Hepatocyte (in vitro differentiated cells): ENCODE measurements at regions not wholly inside any gene's neighbourhood (a gene's known extent, or its start where the extent isn't known, plus 50 kb on each side); places are given as distances from the start of the nearest gene placed in this dataset.

Experiments used
- EZH2 ChIP-seq: fragments of 200-600 bp; sonication (generic); IDR thresholded peaks from 2 replicates; pipeline ENCODE4 v1.6.1; 2016; ENCODE audit warnings: antibody characterized with exemption, mild to moderate bottlenecking, borderline replicate concordance
- EZH2phosphoT487 ChIP-seq: fragments of 200-600 bp; sonication (generic); IDR thresholded peaks from one replicate; pipeline ENCODE4 v1.6.1; 2018; ENCODE audit warnings: antibody characterized with exemption, mild to moderate bottlenecking, low read depth, moderate library complexity; ENCODE audit not compliant: unreplicated experiment, severe bottlenecking
- TF ChIP-seq, protein P1 (sequence below): fragments of 200-600 bp; sonication (generic); IDR thresholded peaks from 2 replicates; pipeline ENCODE4 v1.5.1; 2016; ENCODE audit warnings: antibody characterized with exemption, mild to moderate bottlenecking; ENCODE audit not compliant: poor library complexity

DNA sequence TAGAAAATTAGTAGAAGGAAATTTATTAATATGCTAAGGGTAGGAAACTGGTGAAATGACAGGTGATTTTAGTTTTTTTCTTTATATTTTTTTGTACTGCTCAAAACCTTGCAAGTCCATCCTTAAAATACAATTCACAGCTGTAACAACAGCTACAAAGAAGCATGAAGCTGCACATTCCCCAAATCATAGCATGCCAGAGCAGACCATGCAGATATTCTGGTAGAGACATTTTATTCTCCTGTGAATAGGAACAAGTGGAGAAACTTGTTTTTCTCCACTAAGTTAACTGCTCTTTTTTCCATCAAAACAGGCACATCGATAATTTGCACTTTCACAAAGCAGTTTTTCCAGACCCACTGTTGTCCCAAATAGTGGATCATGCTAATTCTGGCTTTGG is 1125.7 kb downstream of the BRINP3 start:
- TF ChIP-seq, protein P1, sequence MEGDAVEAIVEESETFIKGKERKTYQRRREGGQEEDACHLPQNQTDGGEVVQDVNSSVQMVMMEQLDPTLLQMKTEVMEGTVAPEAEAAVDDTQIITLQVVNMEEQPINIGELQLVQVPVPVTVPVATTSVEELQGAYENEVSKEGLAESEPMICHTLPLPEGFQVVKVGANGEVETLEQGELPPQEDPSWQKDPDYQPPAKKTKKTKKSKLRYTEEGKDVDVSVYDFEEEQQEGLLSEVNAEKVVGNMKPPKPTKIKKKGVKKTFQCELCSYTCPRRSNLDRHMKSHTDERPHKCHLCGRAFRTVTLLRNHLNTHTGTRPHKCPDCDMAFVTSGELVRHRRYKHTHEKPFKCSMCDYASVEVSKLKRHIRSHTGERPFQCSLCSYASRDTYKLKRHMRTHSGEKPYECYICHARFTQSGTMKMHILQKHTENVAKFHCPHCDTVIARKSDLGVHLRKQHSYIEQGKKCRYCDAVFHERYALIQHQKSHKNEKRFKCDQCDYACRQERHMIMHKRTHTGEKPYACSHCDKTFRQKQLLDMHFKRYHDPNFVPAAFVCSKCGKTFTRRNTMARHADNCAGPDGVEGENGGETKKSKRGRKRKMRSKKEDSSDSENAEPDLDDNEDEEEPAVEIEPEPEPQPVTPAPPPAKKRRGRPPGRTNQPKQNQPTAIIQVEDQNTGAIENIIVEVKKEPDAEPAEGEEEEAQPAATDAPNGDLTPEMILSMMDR = no peak
- TF ChIP-seq EZH2 (no peak), EZH2phosphoT487 (no peak)
